HCT116 (cell line): ENCODE measurements at regions not wholly inside any gene's neighbourhood (a gene's known extent, or its start where the extent isn't known, plus 50 kb on each side); places are given as distances from the start of the nearest gene placed in this dataset.

ENCODE experiments used
- ATAC-seq: fragments of 200-7000 bp; cut with Tn5 transposase; 2 replicates; pipeline ENCODE4 v1.9.1; 2020; ENCODE audit warnings: mild to moderate bottlenecking, moderate library complexity
- BruUV-seq: library from RNA; stranded (reverse); fragments of 400-500 nt; replicated peaks from 2 replicates; lab custom pipeline; 2021; lab: Mats Ljungman, UMichigan
- CTCF ChIA-PET: fragments of 300-600 bp; sonication (Branson Sonifier 250); formaldehyde crosslinking; loops from one replicate; lab custom pipeline; 2021; ENCODE audit warnings: antibody characterized with exemption; lab: Charles Lee
- POLR2A ChIA-PET: fragments of 300-600, 350-600 bp; sonication (Branson Sonifier 250); formaldehyde crosslinking; loops from one replicate; lab custom pipeline; 2021; ENCODE audit warnings: antibody characterized with exemption; lab: Charles Lee
- RAD21 ChIA-PET, 2 experiments: fragments of 300-600 bp; sonication (Branson Sonifier 250); formaldehyde crosslinking; loops; one replicate each; lab custom pipeline; 2023; ENCODE audit warnings: low total read pairs in 2 of 2; ENCODE audit not compliant: uncharacterized antibody in 2 of 2, unreplicated experiment in 2 of 2, low non-redundant PET in 1 of 2; lab: Charles Lee
- DNase-seq: peaks from one replicate; pipeline ENCODE4 v3.0.0-alpha.2; 2010; ENCODE audit warnings: low read depth, low spot score
- H2AFZ ChIP-seq: fragments of 200-600 bp; shearing (Covaris generic), sonication (generic); 2 replicates; pipeline ENCODE4 v1.6.1; 2017; ENCODE audit warnings: low read depth, mixed run types, mixed read lengths, antibody characterized with exemption, low read length; ENCODE audit not compliant: poor library complexity, severe bottlenecking
- H3K27ac ChIP-seq: 2 replicates; pipeline ENCODE4 v1.5.1; 2012; ENCODE audit warnings: low read depth, low read length
- H3K27me3 ChIP-seq: fragments of 200-600 bp; sonication (generic); 2 replicates; pipeline ENCODE4 v1.6.1; 2016; ENCODE audit warnings: mixed run types, low read length, mixed read lengths; ENCODE audit not compliant: insufficient read depth
- H3K36me3 ChIP-seq, 2 experiments: fragments of 200-500 bp in 1 of 2; fragments of 200-600 bp in 1 of 2; sonication (Bioruptor generic) in 1 of 2; sonication (generic) in 1 of 2; 2 replicates each; pipeline versions ENCODE4 v1.5.1 to v1.6.1; 2014 to 2016; ENCODE audit warnings: low read length in 2 of 2, inconsistent platforms in 1 of 2, mixed read lengths in 1 of 2, mixed run types in 1 of 2; ENCODE audit not compliant: insufficient read depth in 2 of 2, control insufficient read depth in 1 of 2
- H3K4me1 ChIP-seq, 2 experiments: fragments of 200-600 bp in 1 of 2; sonication (generic) in 1 of 2; 2 replicates each; pipeline versions ENCODE4 v1.5.1 to v1.6.1; 2012 to 2017; ENCODE audit warnings: low read length in 2 of 2, inconsistent platforms in 1 of 2, mild to moderate bottlenecking in 1 of 2, mixed read lengths in 1 of 2, mixed run types in 1 of 2, moderate library complexity in 1 of 2; ENCODE audit not compliant: insufficient read depth in 2 of 2, control insufficient read depth in 1 of 2
- H3K4me2 ChIP-seq: fragments of 200-600 bp; sonication (generic); 2 replicates; pipeline ENCODE4 v1.6.1; 2017; ENCODE audit warnings: mixed run types, low read length, mixed read lengths
- H3K4me3 ChIP-seq, 2 experiments: fragments of 200-600 bp in 1 of 2; sonication (generic) in 1 of 2; replicated peaks in 1 of 2; 2 replicates each; pipeline ENCODE4 v1.5.1; 2011 to 2016; ENCODE audit warnings: low read length in 2 of 2, control low read depth in 1 of 2, low read depth in 1 of 2, mild to moderate bottlenecking in 1 of 2, mixed read lengths in 1 of 2, mixed run types in 1 of 2
- H3K79me2 ChIP-seq: fragments of 200-600 bp; sonication (generic); 2 replicates; pipeline ENCODE4 v1.6.1; 2017; ENCODE audit warnings: mild to moderate bottlenecking, mixed run types, low read length, moderate library complexity, mixed read lengths; ENCODE audit not compliant: insufficient read depth
- H3K9ac ChIP-seq: fragments of 200-600 bp; sonication (generic); 2 replicates; pipeline ENCODE4 v1.6.1; 2016; ENCODE audit warnings: low read length, mixed read lengths
- H3K9me2 ChIP-seq: fragments of 200-600 bp; sonication (generic), shearing (Covaris generic); 2 replicates; pipeline ENCODE4 v1.6.1; 2017; ENCODE audit warnings: mixed run types, mild to moderate bottlenecking, moderate library complexity; ENCODE audit not compliant: insufficient read depth
- H3K9me3 ChIP-seq, 2 experiments: fragments of 200-500 bp in 1 of 2; fragments of 200-600 bp in 1 of 2; sonication (Bioruptor generic) in 1 of 2; sonication (generic) in 1 of 2; 2 replicates each; pipeline ENCODE4 v1.6.1; 2014 to 2017; ENCODE audit warnings: low read length in 2 of 2, mixed read lengths in 2 of 2, inconsistent platforms in 1 of 2, low read depth in 1 of 2, mild to moderate bottlenecking in 1 of 2, mixed run types in 1 of 2, moderate library complexity in 1 of 2; ENCODE audit not compliant: control insufficient read depth in 1 of 2, insufficient read depth in 1 of 2
- H4K20me1 ChIP-seq: fragments of 200-600 bp; sonication (generic), shearing (Covaris generic); 2 replicates; pipeline ENCODE4 v1.6.1; 2017; ENCODE audit warnings: mixed run types, mild to moderate bottlenecking, moderate library complexity; ENCODE audit not compliant: insufficient read depth
- ATF3 ChIP-seq: IDR thresholded peaks from 2 replicates; pipeline ENCODE4 v1.6.1; 2012
- CBX3 ChIP-seq: IDR thresholded peaks from 2 replicates; pipeline ENCODE4 v1.6.1; 2012; ENCODE audit warnings: low read depth
- EZH2phosphoT487 ChIP-seq: fragments of 200-600 bp; IDR thresholded peaks from 2 replicates; pipeline ENCODE4 v1.6.1; 2018; ENCODE audit warnings: antibody characterized with exemption, borderline replicate concordance
- JUND ChIP-seq: IDR thresholded peaks from 2 replicates; pipeline ENCODE4 v1.6.1; 2012
- SRF ChIP-seq: IDR thresholded peaks from 2 replicates; pipeline ENCODE4 v1.6.1; 2012; ENCODE audit warnings: low read depth
- intact Hi-C: fragments of 100-400 bp; cut with micrococcal nuclease; formaldehyde crosslinking; loops from 2 replicates; pipeline ENCODE4 v1.10.0; 2022

GRCh38 chr10:33937036-33937730 lies 602.7 kb upstream of the NRP1 start:
- CTCF ChIA-PET = no interaction called here
- no peaks in the 10 kb centered on the region for H3K9me2 ChIP-seq
- no peak overlapping the region for H3K27ac ChIP-seq
- no peaks in the 10 kb centered on the region for H4K20me1 ChIP-seq
- H3K4me1 ChIP-seq = no peaks in the 10 kb centered on the region
- no peak overlapping the region for H3K4me2 ChIP-seq
- H3K36me3 ChIP-seq = no peaks in the 10 kb centered on the region
- H3K4me3 ChIP-seq = no peak overlapping the region
- RAD21 ChIA-PET = no interaction called here
- no TSS peak for BruUV-seq
- ATAC-seq (no peak), DNase-seq (no peak)
- POLR2A ChIA-PET = no interaction called here
- H2AFZ ChIP-seq = no peak overlapping the region
- no peaks in the 10 kb centered on the region for H3K79me2 ChIP-seq
- no peaks in the 10 kb centered on the region for H3K9me3 ChIP-seq
- no peak overlapping the region for H3K9ac ChIP-seq
- TF ChIP-seq SRF = no peak
- TF ChIP-seq ATF3 = no peak
- TF ChIP-seq EZH2phosphoT487 = no peak
- intact Hi-C loops = no loop called here
- H3K27me3 ChIP-seq = no peaks in the 10 kb centered on the region

- Histone ChIP-seq H3K27me3 (no peaks in the 10 kb centered on the region), H3K27ac (no peak overlapping the region), H3K36me3 (no peaks in the 10 kb centered on the region), H4K20me1 (no peaks in the 10 kb centered on the region), H3K4me1 (no peaks in the 10 kb centered on the region), H3K79me2 (no peaks in the 10 kb centered on the region)
- CTCF ChIA-PET = no interaction called here
- no peak for TF ChIP-seq CBX3
- TF ChIP-seq JUND = no peak
- TF ChIP-seq, all 23 proteins: peak for 0
- no peak for DNase-seq
- BruUV-seq = no TSS peak
- Histone ChIP-seq H3K9me3 (no peaks in the 10 kb centered on the region), H3K9ac (no peak overlapping the region), H2AFZ (no peak overlapping the region), H3K9me2 (no peaks in the 10 kb centered on the region), H3K4me2 (no peak overlapping the region), H3K4me3 (no peak overlapping the region)
- ChIA-PET POLR2A (no interaction called here), RAD21 (no interaction called here)
- ATAC-seq = no peak
- intact Hi-C loops = no loop called here
Measured at GRCh38 chr10:33935350-33935749, 600.9 kb upstream of the NRP1 start.
